ENCODE measurements at regions not wholly inside any gene's neighbourhood (a gene's known extent, or its start where the extent isn't known, plus 50 kb on each side); places are given as distances from the start of the nearest gene placed in this dataset.

- ATAC-seq (no peak), FAIRE-seq (no peak), DNase-seq (ENCODE audit: low read depth, low spot score) (no peak)
- no peak for TF ChIP-seq SMAD5 (IDR thresholded peaks at IDR 0.05; ENCODE audit: low read depth)
- ChIA-PET CTCF (no interaction called here), SMC1A (ENCODE audit: uncharacterized antibody, unreplicated experiment) (no interaction called here), RAD21 (ENCODE audit: unreplicated experiment) (no interaction called here), POLR2A (no interaction called here)
- WGBS (ENCODE audit: insufficient coverage, insufficient replicate concordance, low lambda C conversion rate, missing lambda C conversion rate) = 0% methylated on average over 2 of the region's 2 CpGs
- H3K9ac ChIP-seq (ENCODE audit: control insufficient read depth, insufficient read depth, low read length) = no peak overlapping the region
- no peaks in the 10 kb centered on the region for H3K27me3 ChIP-seq (replicated peaks in 1 of 2; ENCODE audit: control insufficient read depth in 2 of 2, insufficient read depth in 2 of 2, low read length in 1 of 2)
- in situ Hi-C loops (cut with MboI) (no loop called here), intact Hi-C loops (cut with micrococcal nuclease; ENCODE audit: unreplicated experiment) (no loop called here)
- H3K27ac ChIP-seq (ENCODE audit: control insufficient read depth, insufficient read depth) = no peak overlapping the region
- H3K36me3 ChIP-seq (ENCODE audit: control insufficient read depth in 2 of 2, insufficient read depth in 2 of 2, low read length in 1 of 2) = no peaks in the 10 kb centered on the region
- BruUV-seq (replicated peaks) = no TSS peak
- H3K4me1 ChIP-seq (ENCODE audit: control insufficient read depth, insufficient read depth, low read length) = no peaks in the 10 kb centered on the region
- H3K9me3 ChIP-seq (replicated peaks; ENCODE audit: control insufficient read depth, insufficient read depth, low read length) = no peaks in the 10 kb centered on the region
- H2AFZ ChIP-seq (ENCODE audit: control insufficient read depth, low read depth, low read length) = no peak overlapping the region
- H4K20me1 ChIP-seq (ENCODE audit: control insufficient read depth, insufficient read depth) = no peaks in the 10 kb centered on the region
- H3K79me2 ChIP-seq (ENCODE audit: control insufficient read depth, insufficient read depth, low read length) = no peaks in the 10 kb centered on the region
- no peak overlapping the region for H3K4me3 ChIP-seq
- no peak overlapping the region for H3K4me2 ChIP-seq (ENCODE audit: control insufficient read depth, insufficient read depth)
Measured at GRCh38 chr4:63315651-63316050, 1093.6 kb downstream of the TECRL start.

- Histone ChIP-seq H3K27ac (ENCODE audit: control insufficient read depth, insufficient read depth) (no peak overlapping the region), H3K4me3 (no peak overlapping the region), H3K9me3 (replicated peaks; ENCODE audit: control insufficient read depth, insufficient read depth, low read length) (no peaks in the 10 kb centered on the region), H4K20me1 (ENCODE audit: control insufficient read depth, insufficient read depth) (no peaks in the 10 kb centered on the region), H3K36me3 (ENCODE audit: control insufficient read depth in 2 of 2, insufficient read depth in 2 of 2, low read length in 1 of 2) (no peaks in the 10 kb centered on the region), H3K9ac (ENCODE audit: control insufficient read depth, insufficient read depth, low read length) (no peak overlapping the region), H3K27me3 (replicated peaks in 1 of 2; ENCODE audit: control insufficient read depth in 2 of 2, insufficient read depth in 2 of 2, low read length in 1 of 2) (no peaks in the 10 kb centered on the region), H3K4me2 (ENCODE audit: control insufficient read depth, insufficient read depth) (no peak overlapping the region), H3K79me2 (ENCODE audit: control insufficient read depth, insufficient read depth, low read length) (no peaks in the 10 kb centered on the region), H2AFZ (ENCODE audit: control insufficient read depth, low read depth, low read length) (no peak overlapping the region), H3K4me1 (ENCODE audit: control insufficient read depth, insufficient read depth, low read length) (no peaks in the 10 kb centered on the region)
- ChIA-PET SMC1A (ENCODE audit: uncharacterized antibody, unreplicated experiment) (no interaction called here), CTCF (interaction anchor here (0.6 kb wide), 1 partner anchor 507 kb away, joined by 3 read pairs; no protein-coding TSS in a partner anchor), RAD21 (ENCODE audit: unreplicated experiment) (no interaction called here), POLR2A (no interaction called here)
- intact Hi-C loops (cut with micrococcal nuclease; ENCODE audit: unreplicated experiment) (loop anchor here (10.0 kb wide), 1 partner anchor 1226 kb away; no protein-coding TSS in a partner anchor), in situ Hi-C loops (cut with MboI) (no loop called here)
- DNase-seq (ENCODE audit: low read depth, low spot score) (no peak), ATAC-seq (no peak), FAIRE-seq (no peak)
- no TSS peak for BruUV-seq (replicated peaks)
- no peak for TF ChIP-seq BCLAF1 (IDR thresholded peaks at IDR 0.05)
- TF ChIP-seq CBX3 (IDR thresholded peaks at IDR 0.05; ENCODE audit: borderline replicate concordance, low read depth) = no peak
- no peak for TF ChIP-seq MEF2A (IDR thresholded peaks at IDR 0.05; ENCODE audit: insufficient read depth, low read depth, low read length)
- no peak for TF ChIP-seq HCFC1 (IDR thresholded peaks at IDR 0.05; ENCODE audit: low read length)
- TF ChIP-seq NFYB (IDR thresholded peaks at IDR 0.05; ENCODE audit: insufficient read depth, low read depth, low read length) = no peak
- TF ChIP-seq REST (IDR thresholded peaks at IDR 0.05; ENCODE audit: low read depth, low read length) = no peak
- no peak for TF ChIP-seq TBL1XR1 (IDR thresholded peaks at IDR 0.05; ENCODE audit: low read depth, low read length)
- no peak for TF ChIP-seq CTCF (IDR thresholded peaks at IDR 0.05 in 2 of 3, conservative IDR thresholded peaks at IDR 0.05 in 1 of 3; ENCODE audit: control insufficient read depth in 2 of 3, extremely low read depth in 1 of 3, insufficient read depth in 1 of 3, low read depth in 3 of 3, low read length in 3 of 3)
- TF ChIP-seq SIX5 (IDR thresholded peaks at IDR 0.05; ENCODE audit: low read depth, low read length, severe bottlenecking) = no peak
- TF ChIP-seq HDGF (IDR thresholded peaks at IDR 0.05) = no peak
Measured at GRCh38 chr4:63308697-63309096, 1100.6 kb downstream of the TECRL start.

Measured in GM12878 (cell line).